ENCODE measurements at regions not wholly inside any gene's neighbourhood (a gene's known extent, or its start where the extent isn't known, plus 50 kb on each side); places are given as distances from the start of the nearest gene placed in this dataset.
"Not testable (repeated sequence)": the region's sequence is repeated elsewhere in the genome, so short reads cannot be mapped to it uniquely, and the experiment has no call there.

GRCh38 chr17:36695710-36696109 is 94.3 kb downstream of the MRM1 start:
- DNase-seq: not testable (repeated sequence)

GRCh38 chr17:36696805-36697204 is 95.4 kb downstream of the MRM1 start:
- DNase-seq: no peak

GRCh38 chr17:36697903-36698530 is 96.6 kb downstream of the MRM1 start:
- no peak for DNase-seq

- no peak for DNase-seq
Observed at GRCh38 chr17:36701429-36702099, 100.2 kb downstream of the MRM1 start.

DNA sequence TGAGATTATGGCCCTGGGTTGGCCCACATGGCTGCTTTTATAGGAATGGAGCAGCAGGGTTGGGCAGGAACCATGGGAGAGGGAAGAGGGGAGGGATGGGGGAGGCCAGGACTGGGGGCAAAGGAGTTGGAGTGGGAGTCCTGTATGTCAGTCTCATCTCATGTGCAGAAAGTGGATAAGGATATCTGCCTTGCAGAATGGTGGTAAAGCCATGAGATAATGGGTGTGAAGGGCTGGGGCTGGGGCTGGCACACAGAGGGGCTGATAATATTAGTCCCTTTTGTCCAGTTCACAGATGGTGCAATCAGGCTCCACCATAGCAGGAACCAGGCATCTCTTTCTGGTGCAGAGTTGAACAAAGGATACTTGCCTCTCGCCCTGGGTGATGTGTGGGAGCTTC is 101.3 kb downstream of the MRM1 start:
- DNase-seq: no peak

DNA sequence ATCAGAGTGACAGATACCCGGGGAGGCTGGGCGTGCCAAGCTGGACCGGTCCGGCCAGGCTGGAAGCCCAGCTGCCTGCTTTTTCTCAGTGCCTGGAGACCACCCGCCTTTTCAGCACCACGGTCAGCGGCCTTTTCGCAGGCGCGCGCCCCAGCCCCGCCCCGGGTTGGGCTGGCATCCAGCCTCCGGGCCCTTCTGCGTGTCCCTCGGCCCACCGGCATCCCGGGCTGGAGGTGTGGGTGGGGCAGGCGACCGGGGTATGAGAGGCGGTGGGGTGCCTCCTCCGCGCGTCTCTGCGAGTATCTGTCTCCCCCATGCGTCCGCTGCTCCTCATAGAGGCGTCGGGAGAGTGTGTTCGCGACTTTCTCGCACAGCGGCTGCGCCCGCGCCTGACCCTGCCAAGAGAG is 102.5 kb downstream of the MRM1 start:
- peak; percentile 82 for DNase-seq

- no peak for DNase-seq
Observed at GRCh38 chr17:36705283-36705795, 104.0 kb downstream of the MRM1 start.

GRCh38 chr17:36705874-36706731 is 104.7 kb downstream of the MRM1 start:
- DNase-seq: peak; percentile 78

DNA sequence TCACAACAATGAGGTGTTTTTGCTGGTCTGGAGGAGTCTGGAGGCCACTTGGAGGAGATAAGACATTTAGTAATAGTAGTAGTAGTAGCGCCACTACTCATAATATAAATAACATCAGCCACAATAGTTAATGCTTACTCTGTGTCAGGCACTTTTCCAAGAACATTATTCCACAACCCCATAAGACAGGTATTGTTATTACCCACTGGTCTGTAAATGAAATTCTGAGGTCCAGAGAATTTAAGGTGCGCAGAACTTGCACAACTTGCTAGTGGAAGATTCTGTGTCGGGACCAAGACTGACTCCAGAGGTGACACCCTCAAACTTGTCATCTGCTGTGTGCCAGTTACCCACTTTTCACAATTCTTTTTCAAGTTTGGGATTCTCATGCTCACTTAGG is 106.5 kb downstream of the MRM1 start:
- DNase-seq: no peak

- DNase-seq: no peak
Observed at GRCh38 chr17:36714789-36715188, 113.4 kb downstream of the MRM1 start.

DNA sequence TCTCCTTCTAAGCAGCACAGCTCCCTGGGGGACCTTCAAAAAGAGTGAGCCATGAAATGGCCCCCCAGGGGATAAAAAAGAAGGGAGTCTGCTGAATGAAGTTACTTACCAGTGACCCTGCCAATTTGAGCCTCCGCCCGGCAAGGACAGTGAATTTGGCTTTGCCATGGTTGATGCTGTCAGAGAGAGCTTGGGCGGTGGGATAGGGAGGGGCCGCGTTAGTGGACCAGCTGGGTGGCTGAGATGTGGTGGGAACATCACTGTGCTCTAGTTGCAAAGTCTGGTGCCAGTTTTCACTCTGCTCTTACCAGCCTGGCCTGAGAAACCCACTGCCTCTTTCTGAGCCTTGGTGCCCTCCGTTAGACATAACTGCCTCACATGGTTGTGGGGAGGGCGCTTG is 114.6 kb downstream of the MRM1 start:
- no peak for DNase-seq

GRCh38 chr17:36717088-36717487 is 115.7 kb downstream of the MRM1 start:
- DNase-seq: no peak

- DNase-seq: no peak
Observed at GRCh38 chr17:36720131-36720530, 118.7 kb downstream of the MRM1 start.

GRCh38 chr17:36721560-36722120 is 120.3 kb downstream of the MRM1 start:
- no peak for DNase-seq

- peak; percentile 91 for DNase-seq
Observed at GRCh38 chr17:36722121-36722902, 120.9 kb downstream of the MRM1 start.

DNA sequence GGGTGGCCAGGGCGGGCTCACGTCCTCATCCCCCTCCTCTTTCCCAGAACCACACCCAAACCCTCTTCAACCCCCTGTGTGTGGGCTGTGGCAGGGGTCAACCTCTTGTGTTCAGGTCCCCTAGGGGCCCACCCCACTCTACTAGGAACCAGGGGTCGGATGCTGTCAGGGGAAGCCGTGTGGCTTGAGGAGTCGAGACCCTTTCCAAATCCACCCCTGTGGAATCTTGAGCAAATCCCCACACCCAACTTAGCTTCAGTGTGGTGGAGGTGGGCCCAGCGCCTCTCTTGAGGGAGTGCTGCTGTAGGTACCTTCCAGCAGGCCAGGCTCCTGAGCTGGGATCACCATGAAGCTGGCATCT is 121.5 kb downstream of the MRM1 start:
- no peak for DNase-seq

DNA sequence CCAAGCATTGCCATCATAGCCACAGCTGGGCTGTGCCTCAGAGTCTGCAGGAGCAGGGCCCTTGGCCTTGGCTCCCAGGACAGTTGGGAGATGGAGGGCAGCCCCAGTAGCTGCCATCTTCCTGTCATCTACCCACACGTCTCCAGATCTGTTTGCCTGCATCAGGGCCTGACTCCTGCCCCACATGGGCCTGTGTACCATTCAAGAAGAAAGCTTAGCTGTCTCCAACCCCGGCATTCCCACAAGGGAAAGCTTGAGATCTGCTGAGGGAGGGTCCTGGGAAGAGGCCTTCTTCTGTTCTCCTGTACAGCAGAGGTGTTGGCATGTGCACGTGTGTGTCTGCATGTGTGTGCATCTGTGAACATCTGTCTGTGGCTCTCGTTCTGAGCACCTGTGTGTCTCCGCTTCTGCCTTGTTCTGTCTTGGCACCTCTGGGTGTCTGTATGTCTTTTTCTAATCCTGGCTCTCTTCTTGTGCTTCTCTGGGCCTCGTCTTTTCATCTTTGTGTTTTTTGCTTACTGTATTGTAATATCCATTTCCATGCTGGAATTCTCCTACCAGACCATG is 122.2 kb downstream of the MRM1 start:
- DNase-seq: no peak

DNA sequence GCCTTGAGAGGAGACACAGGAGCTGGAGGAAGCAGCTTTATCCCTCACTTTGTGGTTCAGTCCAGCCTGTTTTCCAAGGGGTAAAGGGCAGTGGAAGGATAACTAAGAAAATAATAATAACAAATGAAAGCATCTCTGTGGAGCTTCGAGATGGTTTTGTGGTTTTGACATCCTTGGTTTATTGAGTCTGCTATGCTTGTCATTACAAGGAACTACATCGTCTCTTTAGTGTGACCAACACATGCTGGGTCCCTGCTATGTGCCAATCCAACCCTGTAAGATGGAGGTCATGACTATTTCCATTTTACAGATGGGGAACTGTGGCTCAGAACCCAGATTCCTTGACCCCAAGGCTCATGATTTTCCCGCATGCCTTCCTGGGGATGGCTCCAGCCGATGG is 124.8 kb downstream of the MRM1 start:
- no peak for DNase-seq

- DNase-seq: no peak
Observed at GRCh38 chr17:36727052-36727451, 125.7 kb downstream of the MRM1 start.

GRCh38 chr17:36727577-36727976 is 126.2 kb downstream of the MRM1 start:
- DNase-seq: no peak

DNA sequence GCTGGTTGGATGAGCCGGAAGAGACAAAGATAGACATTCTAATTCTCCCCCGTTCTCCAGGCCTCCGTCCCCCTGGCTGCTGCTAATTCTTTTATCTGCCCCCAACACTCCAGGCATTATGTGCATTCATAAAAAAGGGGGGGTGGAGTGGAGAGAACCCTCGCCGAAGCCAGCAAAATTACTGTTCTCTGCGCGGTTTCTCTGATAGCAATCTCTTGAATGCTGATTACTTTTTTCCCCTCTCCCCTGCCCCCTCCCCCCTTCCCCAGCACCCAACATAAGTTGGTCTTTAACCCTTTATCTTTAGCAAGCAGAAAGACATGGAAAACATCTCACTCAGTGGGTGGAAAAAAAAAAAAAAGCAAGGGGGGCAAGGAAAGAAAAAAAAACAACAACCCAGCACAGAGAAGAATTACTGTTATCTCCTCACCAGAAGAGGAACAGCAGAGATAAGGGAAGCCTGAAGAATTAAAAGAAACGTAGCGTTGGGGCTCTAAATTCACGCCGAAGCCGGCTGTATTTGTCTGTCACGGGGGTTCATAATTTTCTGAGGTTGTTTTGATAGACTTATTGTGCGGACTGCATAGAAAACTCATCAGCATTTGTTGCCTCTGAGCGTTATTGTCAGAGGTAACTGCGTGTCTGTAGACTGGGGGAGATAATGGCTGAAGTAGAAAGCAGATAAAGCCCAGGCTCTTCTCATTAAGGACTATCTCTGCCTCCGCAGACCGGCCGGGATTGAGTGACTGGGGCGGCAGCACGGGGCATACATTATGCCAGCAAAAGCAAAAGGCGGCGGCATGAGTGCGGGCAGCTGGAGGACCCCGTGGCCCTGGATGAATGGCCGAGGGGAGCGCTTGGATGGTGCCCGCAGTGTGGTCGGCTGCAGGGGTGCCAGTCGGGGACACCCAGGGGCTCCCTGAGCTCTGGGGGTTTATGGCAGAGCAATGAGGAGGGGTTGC is 126.9 kb downstream of the MRM1 start:
- DNase-seq: peak; percentile 67
